ENCODE measurements at regions not wholly inside any gene's neighbourhood (a gene's known extent, or its start where the extent isn't known, plus 50 kb on each side); places are given as distances from the start of the nearest gene placed in this dataset.

DNA sequence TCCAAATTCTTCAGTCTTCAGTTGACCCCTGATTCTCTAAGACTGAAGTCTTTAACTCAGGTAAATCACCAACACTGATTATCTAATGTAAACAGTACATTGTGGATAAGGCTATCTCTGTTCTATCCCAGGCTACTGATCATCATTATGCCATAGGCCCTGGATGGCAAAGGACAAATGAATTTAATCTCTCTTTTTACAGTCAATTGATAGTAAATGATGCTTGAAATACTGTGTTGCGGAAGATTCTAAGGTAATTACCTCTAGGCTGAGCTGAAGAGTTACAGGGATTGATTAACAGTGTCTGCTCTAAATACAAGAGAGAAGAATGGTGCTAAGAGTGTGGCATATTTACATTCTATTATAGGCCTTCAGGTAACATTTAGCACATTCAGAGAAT, 264.7 kb downstream of the ACTL7B start:
- Histone ChIP-seq H3K9ac (ENCODE audit: extremely low read depth, insufficient read length, low read length) (no peak overlapping the region), H3K23me2 (ENCODE audit: insufficient read length, low read depth, low read length, poor library complexity, severe bottlenecking) (no peaks in the 10 kb centered on the region), H2BK20ac (ENCODE audit: low read depth, low read length, poor library complexity, severe bottlenecking) (no peak overlapping the region), H4K91ac (ENCODE audit: insufficient read length, low read depth, low read length) (no peak overlapping the region), H3T11ph (ENCODE audit: low read length) (no peak overlapping the region), H2BK12ac (ENCODE audit: insufficient read length, low read depth, low read length) (no peak overlapping the region), H4K5ac (ENCODE audit: insufficient read length, low read depth, low read length) (no peak overlapping the region), H3K4me1 (ENCODE audit: insufficient read depth, low read length) (peaks cover 2% of the 10 kb centered on the region; the same call in 1 of the 2 replicates), H3K9me3 (ENCODE audit: control insufficient read depth, low read depth, low read length) (no peaks in the 10 kb centered on the region), H2BK5ac (ENCODE audit: insufficient read length, low read length) (no peak overlapping the region), H3K4ac (ENCODE audit: low read depth, low read length) (no peak overlapping the region), H3K18ac (ENCODE audit: insufficient read length, low read depth, low read length) (no peak overlapping the region), H3K56ac (ENCODE audit: insufficient read length, low read depth, low read length) (no peak overlapping the region), H3K27ac (ENCODE audit: insufficient read length, low read depth, low read length) (no peak overlapping the region), H3K23ac (ENCODE audit: insufficient read length, low read depth, low read length) (no peak overlapping the region), H3K27me3 (ENCODE audit: insufficient read depth, low read length) (no peaks in the 10 kb centered on the region), H3K79me1 (ENCODE audit: insufficient read depth, low read depth, low read length, poor library complexity, severe bottlenecking) (no peaks in the 10 kb centered on the region), H2AK5ac (ENCODE audit: insufficient read length, low read length) (no peak overlapping the region), H3K79me2 (ENCODE audit: insufficient read depth, low read length) (no peaks in the 10 kb centered on the region), H2BK15ac (ENCODE audit: low read depth, low read length) (no peak overlapping the region), H4K20me1 (ENCODE audit: control insufficient read depth, insufficient read depth, insufficient read length) (no peaks in the 10 kb centered on the region), H2AFZ (ENCODE audit: low read length) (no peak overlapping the region), H4K8ac (replicated peaks; ENCODE audit: insufficient read length, low read depth, low read length) (no peak overlapping the region), H3K4me2 (ENCODE audit: insufficient read depth, insufficient read length, low read length) (no peak overlapping the region), H3K14ac (ENCODE audit: insufficient read depth, low read length) (no peak overlapping the region), H2BK120ac (ENCODE audit: low read depth, low read length, poor library complexity, severe bottlenecking) (no peak overlapping the region)
- Mint-ChIP-seq H3K4me1 (peaks cover 39 to 41% of the 10 kb centered on the region in 2 experiments), H3K27me3 (ENCODE audit: low read depth) (no peaks in the 10 kb centered on the region), H3K9me3 (no peaks in the 10 kb centered on the region), H3K36me3 (ENCODE audit: insufficient read depth in 1 of 3, low read depth in 3 of 3) (no peaks in the 10 kb centered on the region), H3K27ac (no peak overlapping the region), H3K4me3 (no peak overlapping the region)
- DNase-seq: no peak
- WGBS (ENCODE audit: extremely low coverage, insufficient read length, low lambda C conversion rate): no CpG with 5 or more reads among the region's 1 CpG
- TF ChIP-seq, protein P1, sequence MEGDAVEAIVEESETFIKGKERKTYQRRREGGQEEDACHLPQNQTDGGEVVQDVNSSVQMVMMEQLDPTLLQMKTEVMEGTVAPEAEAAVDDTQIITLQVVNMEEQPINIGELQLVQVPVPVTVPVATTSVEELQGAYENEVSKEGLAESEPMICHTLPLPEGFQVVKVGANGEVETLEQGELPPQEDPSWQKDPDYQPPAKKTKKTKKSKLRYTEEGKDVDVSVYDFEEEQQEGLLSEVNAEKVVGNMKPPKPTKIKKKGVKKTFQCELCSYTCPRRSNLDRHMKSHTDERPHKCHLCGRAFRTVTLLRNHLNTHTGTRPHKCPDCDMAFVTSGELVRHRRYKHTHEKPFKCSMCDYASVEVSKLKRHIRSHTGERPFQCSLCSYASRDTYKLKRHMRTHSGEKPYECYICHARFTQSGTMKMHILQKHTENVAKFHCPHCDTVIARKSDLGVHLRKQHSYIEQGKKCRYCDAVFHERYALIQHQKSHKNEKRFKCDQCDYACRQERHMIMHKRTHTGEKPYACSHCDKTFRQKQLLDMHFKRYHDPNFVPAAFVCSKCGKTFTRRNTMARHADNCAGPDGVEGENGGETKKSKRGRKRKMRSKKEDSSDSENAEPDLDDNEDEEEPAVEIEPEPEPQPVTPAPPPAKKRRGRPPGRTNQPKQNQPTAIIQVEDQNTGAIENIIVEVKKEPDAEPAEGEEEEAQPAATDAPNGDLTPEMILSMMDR (conservative IDR thresholded peaks at IDR 0.05): no peak
